Skeletal muscle cell (primary cell): ENCODE measurements at regions not wholly inside any gene's neighbourhood (a gene's known extent, or its start where the extent isn't known, plus 50 kb on each side); places are given as distances from the start of the nearest gene placed in this dataset.
"Not testable (repeated sequence)": the region's sequence is repeated elsewhere in the genome, so short reads cannot be mapped to it uniquely, and the experiment has no call there.

Source experiments
- DNase-seq: peaks from one replicate; pipeline ENCODE4 v3.0.0-alpha.2; 2010; ENCODE audit warnings: low read depth
- H3K4me3 ChIP-seq: 2 replicates; pipeline ENCODE4 v1.5.1; 2011; ENCODE audit warnings: low read depth, mild to moderate bottlenecking, control low read depth, low read length, moderate library complexity

DNA sequence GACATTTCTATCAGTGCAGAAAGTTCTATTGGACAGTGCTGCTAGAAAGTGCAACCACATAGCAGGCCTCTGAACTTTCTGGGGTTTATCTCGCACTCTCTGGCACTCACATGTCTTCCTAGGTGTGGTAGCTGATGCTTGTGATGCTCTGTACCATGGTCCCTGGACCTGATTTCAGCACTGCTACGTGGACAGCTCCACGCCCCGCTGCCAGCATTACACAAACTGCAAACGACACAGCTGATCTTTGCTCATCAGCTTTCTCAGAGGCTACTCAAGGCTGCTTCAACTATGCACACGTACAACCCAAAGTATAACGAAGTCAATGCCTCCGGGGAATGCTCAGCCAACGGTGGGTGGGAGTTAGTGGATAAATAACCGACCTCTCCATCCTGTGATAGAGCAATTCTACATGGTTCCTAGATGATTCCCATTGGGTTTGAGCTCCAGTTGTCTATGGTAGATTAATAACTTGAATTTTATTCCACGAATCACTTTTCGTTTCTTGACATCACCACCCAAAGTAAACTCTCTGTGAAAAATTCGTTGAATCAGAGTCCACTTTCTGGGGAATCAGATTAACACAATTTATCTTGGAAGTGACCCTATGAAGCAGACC, 302.5 kb downstream of the ACTR3B start:
- no peak overlapping the region for H3K4me3 ChIP-seq
- no peak for DNase-seq

DNA sequence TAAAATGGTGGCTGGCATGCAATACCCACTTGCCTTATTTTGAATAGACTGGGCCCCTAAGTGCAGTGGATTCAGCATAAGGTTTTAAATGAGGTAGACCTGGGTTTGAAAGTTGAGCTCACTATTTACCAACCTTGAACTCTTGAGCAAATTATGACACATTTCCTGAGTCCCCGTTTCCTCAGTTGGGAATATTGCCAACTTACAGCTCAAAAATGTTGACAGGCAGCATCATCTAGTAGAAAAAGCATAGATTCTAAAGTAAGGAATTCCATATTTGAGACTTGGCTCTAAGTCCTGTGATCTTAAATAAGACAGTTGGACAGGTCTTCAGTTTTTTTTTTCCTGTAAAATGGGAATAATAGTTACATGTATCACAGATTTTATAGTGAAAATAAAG, 305.5 kb downstream of the ACTR3B start:
- no peak for DNase-seq
- H3K4me3 ChIP-seq, result no peak overlapping the region

DNA sequence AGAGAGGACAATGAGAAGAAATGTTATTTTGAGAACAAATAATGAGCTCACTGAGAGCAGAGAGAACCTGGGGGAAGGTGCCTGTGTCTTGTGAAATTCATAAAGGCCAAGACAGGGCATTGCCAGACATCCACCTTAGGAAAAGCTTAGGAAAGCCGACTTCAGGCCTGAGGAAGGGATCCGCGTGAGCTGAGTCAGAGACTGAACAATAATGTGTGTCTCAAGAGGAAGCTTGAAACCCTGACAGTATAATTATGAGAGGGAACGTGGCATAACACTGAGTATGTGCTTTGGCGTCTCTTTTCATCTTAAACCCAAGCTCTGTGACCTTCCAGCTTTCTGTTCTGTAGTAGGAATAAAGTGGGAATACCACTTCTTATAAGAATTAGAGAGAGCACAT, 307.2 kb downstream of the ACTR3B start:
- no peak overlapping the region for H3K4me3 ChIP-seq
- DNase-seq, result no peak

DNA sequence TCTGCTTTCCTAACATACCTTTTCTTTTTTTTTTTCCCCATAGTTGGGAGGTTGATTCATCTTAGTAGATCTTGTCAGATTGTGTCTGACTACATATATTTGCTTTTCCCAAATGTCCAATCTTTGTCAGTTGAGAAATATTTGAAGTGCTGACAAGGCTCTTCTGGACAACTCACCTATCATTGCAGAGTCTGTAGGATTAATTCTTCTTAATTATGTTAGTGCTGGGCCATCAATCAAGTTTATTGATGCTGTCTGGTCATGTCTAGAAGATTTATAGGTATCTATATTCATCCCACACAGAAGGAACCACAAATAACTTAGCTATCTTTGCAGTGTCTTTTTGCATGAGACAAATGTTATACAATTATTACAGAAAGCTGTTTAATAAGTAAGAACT, 310.6 kb downstream of the ACTR3B start:
- no peak for DNase-seq
- no peak overlapping the region for H3K4me3 ChIP-seq

DNA sequence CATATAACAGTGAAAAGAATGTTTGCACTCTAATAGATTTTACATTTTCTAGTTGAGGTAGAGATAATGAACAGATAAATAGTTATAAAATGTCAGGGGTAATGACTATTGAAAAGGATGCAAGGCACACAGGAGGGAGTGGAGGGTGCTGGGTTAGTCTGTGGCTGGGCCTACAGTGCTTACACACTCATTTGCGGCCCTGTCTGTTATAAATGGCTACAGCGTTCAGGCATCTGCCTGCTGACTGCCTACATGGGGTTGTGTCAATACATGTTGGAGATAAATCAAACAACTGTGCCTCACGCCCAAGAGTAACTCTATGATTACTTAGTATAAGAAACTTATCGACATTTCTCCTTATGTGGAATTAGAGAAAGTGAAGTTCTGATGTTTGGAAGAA, 313.3 kb downstream of the ACTR3B start:
- no peak overlapping the region for H3K4me3 ChIP-seq
- DNase-seq, result no peak

DNA sequence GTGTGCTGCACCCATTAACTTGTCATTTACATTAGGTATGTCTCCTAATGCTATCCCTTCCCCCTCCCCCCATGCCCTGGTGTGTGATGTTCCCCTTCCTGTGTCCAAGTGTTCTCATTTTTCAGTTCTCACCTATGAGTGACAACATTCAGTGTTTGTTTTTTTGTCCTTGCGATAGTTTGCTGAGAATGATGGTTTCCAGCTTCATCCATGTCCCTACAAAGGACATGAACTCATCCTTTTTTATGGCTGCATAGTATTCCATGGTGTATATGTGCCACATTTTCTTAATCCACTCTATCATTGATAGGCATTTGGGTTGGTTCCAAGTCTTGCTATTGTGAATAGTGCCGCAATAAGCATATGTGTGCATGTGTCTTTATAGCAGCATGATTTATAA, 316.7 kb downstream of the ACTR3B start:
- H3K4me3 ChIP-seq, DNase-seq: not testable (repeated sequence)

DNA sequence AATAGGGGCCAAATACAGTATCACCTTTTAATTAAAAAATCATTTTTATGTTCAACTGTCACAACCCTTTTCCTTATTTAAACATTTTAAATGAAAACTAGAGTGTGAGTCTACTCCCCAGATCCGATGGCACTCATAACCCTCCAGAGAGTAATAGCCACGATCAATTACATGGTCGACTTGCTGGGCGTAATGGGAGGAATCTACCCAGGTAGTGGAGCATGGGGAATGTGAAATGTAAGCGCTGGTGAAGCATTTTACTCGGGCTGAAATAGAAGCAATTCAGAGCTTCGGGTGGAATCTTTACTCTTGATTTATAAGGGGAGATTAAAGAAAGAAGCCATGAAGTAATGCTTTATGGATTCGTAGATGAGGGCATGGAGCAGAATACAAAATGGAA, 321.9 kb downstream of the ACTR3B start:
- no peak overlapping the region for H3K4me3 ChIP-seq
- no peak for DNase-seq

DNA sequence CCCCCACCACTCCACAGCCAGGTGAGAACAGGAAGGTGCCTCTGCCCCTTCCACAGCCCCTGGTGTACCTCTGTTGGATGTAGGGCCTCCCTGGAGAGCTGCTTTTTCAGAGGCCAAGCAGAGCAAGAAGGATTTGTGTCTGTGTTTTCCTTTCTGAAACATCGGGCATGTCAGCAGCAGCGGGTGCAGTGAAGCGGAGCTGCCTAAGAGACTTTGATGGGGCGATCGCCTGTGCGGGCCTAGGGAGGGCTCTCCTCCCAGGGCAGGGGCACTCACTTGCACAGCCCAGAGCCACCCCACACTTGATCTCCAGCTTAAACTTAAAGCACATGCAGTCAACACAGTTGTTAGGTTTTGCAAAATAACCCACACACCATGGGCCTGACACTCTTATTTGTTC, 324.7 kb downstream of the ACTR3B start:
- DNase-seq, result no peak
- H3K4me3 ChIP-seq, result no peak overlapping the region

DNA sequence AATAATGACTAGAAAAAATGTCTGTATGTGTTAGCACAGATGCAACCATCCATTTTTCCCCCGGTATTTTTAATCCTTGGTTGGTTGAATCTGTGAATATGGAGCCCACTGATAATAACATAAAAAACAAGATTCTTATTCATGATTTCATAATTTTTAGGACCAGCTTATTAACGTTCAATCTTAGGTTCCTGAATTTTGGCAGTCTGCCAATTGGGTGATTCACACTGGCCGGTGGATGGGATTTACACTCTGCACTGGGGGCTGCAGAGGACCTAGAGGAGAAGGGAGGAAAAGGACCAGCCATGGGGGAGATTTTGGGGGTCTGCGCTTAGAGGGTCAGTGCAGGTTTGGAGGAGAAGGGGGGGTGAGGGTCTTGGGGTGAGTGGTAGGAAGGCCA, 327.9 kb downstream of the ACTR3B start:
- no peak for DNase-seq
- no peak overlapping the region for H3K4me3 ChIP-seq

DNA sequence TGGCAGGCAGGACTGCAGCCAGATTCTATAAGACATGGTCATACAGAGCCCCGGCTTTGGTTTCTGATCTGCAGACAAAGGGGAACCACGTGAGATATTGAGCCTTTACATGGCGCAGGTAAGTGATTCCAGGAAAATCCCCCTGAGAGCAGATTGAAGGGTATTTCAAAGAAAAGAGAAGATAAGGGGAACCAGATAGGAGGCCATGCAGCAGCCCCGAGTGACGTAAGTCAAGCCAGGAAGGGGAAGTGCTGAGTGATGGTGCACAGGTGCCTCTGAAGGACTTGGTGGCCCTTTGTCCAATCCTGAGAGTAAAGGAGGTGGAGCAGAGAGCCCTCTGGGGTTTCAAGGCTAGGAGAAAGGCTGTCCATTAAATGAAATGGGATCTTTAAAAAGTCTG, 329.0 kb downstream of the ACTR3B start:
- DNase-seq, result no peak
- no peak overlapping the region for H3K4me3 ChIP-seq

DNA sequence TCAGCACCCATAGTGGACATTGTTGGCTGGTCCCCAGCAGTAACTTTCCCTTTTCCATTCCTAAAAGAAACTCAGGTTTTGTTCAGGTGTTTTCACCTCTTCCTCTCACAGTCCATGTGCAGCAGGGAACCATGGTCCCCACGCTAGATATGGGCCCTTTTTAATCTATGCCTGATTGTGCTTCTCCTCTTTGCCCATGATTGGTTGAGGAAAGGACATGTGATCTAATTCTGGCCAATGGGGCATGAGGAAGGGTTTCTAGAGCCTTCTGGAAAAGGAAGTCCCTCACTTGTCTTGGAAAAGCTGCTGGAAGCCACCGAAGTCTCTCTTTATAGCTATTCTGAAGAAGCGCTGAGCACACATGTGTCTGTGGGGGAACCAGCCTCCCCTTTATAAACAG, 330.7 kb downstream of the ACTR3B start:
- H3K4me3 ChIP-seq, result no peak overlapping the region
- DNase-seq, result no peak

DNA sequence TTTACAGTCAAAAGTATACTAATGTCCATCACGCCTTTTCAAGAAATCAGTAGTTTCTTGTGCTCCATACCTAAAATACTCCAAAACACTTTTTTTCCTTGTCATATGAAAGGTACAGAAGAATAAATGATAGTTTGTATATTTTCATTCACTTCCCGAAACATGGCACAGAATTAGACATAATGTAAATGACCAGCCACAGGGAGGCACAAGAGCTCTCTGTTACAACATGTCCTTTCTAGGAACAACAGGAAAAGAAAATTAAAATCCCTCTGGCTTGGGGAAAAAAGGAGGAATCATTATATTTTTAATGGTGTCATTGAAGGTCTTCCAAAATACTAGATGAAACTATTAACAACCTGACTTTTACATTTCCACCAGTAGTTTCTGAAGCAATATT, 331.2 kb downstream of the ACTR3B start:
- no peak overlapping the region for H3K4me3 ChIP-seq
- DNase-seq, result no peak

DNA sequence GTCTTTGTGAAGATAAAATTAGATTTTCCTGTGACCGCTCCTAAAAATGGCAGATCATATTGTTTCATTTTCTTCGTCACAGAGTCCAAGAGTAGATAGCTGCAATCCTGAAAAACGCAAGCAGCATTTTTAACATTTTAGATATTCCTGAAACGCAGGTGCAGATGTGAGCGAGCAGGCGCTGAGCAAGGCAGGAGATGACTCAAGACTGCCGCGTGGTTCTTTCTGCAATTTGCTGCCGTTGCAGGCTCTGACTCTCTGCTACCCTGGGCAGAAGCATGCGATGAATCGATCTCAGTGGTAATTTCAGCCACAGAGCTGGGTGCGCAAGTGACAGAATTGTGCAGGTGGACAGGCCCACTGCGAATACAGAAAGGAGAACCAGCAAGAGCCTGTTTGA, 331.9 kb downstream of the ACTR3B start:
- H3K4me3 ChIP-seq, result no peak overlapping the region
- DNase-seq, result no peak

DNA sequence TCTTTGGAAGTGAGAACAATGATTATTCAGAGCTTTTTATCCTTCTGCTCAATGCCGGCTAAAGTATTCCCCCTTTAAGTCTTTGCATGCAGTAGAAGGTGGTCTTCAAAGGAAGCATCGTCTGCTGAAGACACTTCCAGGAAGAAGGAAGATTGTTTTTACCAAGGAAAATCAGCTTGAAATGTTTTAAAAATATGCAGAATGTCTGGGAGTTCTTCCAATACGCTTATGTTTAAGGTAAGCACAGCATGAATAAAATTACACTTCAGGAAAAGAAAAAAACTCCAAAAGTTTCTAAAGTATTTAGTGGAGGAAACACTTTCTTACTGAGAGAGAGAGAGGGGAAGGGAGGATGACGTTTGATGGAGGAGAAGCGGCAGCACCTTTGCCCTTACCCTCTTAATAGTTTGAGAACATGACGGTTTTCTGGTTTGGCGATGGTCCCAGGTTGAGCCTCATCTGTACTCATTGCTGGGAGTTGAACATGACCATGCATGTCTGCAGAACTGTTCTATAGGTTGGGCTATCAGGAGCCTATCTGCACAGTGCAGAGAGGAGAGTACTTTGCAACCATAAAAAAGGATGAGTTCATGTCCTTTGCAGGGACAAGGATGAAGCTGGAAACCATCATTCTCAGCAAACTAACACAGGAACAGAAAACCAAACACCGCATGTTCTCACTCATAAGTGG, 338.1 kb downstream of the ACTR3B start:
- no peak overlapping the region for H3K4me3 ChIP-seq
- DNase-seq, result no peak

DNA sequence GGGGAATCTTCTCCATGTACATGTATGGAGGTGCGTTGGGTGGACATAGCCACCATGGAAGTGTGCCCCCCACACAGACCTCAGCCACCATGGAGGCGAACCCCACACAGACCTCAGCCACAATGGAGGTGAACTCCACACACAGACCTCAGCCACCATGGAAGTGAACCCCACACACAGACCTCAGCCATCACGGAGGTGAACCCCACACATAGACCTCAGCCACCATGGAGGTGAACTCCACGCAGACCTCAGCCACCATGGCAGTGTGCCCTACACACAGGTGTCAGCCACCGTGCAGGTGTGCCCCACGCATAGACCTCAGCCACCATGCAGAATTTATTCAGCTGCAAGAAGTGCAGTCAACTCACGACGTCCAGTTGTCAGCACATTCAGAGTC, 339.7 kb downstream of the ACTR3B start:
- no peak overlapping the region for H3K4me3 ChIP-seq
- no peak for DNase-seq

DNA sequence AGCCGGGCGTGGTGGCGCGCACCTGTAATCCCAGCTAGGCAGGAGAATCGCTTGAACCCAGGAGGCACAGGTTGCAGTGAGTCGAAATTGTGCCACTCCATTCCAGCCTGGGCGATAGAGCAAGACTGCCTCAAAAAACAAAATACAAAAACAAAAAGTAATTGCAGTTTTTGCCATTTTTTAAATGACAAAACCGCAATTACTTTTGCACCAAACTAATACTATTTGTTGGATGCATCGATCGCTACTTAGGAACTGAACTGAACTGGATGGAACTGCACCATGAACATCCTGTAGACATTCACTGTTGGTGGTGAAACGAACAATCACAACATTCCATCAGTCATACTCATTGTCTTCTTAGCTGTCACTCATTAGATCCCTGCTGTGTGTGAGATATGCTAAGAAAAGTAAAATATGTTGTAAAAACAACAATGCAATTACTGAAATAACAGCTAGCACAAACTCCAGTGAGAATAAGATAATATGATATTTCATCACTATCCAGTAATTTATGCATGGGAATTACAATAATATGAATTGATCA, 341.2 kb downstream of the ACTR3B start:
- DNase-seq, result no peak
- H3K4me3 ChIP-seq, result no peak overlapping the region

DNA sequence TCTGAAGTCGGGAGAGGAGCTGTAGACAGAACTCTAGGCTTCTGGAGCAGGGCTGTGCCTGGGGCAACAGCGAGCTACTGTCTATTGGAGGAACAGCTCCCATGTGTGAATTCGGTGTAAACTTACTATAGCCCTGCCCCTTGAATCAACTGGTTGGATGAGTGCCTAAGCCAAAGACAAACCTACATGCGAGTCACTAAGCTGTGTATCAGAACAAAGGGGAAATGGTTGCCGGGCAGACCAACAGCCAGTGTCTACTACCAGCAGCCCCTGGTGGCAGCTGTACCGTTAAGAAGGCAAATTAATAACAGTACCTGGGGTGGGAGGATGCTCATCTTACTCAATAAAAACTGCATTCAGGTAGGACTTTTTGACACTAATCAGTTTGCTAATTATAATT, 343.6 kb downstream of the ACTR3B start:
- DNase-seq, result no peak
- H3K4me3 ChIP-seq, result no peak overlapping the region

DNA sequence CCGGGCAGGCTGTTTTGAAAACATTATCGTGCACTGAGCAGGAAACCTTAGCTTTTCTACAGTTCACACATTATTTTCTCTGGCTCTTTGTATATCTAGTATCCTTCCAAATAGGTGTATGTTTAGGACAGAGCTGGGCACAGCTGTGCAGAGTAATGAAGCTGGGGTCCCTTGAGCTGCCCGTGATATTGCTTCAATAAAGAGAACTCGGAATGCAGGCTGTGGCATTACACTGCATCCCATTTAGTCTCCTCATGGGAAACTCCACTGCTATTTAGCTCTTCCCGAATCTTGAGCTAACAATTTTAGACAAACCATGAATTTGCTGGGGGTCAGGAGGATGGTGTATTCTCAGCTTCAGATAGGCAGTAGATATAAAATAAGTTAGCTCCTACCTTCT, 348.3 kb downstream of the ACTR3B start:
- no peak overlapping the region for H3K4me3 ChIP-seq
- no peak for DNase-seq

DNA sequence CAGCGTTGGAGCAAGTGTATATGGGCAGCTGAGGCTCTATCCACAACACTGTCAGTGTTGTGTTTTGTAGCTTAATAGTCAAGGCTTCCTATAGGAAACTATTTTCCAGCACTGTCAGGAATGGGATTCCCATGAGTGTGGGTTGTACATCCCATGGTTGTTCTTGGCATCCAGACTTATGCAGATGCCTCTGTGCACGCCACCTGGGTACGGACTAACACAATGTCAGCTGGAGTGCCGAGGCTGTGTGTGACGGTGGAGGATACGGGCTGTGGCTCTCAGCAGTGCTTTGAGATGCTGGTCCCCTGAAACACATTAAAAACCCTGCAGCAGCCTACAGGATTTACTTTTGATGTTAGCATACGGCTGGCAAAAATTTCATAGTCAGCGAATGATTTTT, 350.0 kb downstream of the ACTR3B start:
- H3K4me3 ChIP-seq, result no peak overlapping the region
- DNase-seq, result no peak

DNA sequence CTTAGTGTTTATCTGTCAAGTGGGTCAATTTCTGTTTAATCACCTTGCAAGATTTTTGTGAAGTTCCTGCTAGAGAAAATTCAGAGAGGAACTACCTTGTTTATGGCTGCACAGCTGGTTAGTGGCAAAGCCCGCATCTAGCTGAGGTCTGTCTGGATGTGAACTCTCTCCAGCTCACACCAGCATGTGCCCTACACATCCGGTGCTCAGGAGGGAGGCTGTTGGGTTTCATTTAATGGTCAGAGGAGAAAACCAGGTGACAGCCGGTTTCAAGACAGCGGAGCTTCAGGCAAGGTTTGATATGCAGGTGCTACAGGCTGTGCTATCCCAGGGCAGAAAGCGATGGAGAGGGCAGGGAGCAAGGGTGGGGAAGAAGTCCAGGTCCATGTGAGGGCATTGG, 351.1 kb downstream of the ACTR3B start:
- H3K4me3 ChIP-seq, result no peak overlapping the region
- DNase-seq, result no peak

DNA sequence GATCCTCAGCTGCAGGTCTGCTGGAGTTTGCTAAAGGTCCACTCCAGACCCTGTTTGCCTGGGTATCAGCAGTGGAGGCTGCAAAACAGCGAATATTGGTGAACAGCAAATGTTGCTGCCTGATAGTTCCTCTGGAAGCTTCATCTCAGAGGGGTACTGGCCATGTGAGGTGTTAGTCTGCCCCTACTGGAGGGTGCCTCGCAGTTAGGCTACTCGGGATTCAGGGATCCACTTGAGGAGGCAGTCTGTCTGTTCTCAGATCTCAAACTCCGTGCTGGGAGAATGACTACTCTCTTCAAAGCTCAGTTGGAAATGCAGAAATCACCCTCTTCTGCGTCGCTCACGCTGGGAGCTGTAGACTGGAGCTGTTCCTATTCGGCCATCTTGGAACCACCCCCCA, 362.7 kb downstream of the ACTR3B start:
- DNase-seq, H3K4me3 ChIP-seq: not testable (repeated sequence)
